ENCODE measurements at regions not wholly inside any gene's neighbourhood (a gene's known extent, or its start where the extent isn't known, plus 50 kb on each side); places are given as distances from the start of the nearest gene placed in this dataset.

DNA sequence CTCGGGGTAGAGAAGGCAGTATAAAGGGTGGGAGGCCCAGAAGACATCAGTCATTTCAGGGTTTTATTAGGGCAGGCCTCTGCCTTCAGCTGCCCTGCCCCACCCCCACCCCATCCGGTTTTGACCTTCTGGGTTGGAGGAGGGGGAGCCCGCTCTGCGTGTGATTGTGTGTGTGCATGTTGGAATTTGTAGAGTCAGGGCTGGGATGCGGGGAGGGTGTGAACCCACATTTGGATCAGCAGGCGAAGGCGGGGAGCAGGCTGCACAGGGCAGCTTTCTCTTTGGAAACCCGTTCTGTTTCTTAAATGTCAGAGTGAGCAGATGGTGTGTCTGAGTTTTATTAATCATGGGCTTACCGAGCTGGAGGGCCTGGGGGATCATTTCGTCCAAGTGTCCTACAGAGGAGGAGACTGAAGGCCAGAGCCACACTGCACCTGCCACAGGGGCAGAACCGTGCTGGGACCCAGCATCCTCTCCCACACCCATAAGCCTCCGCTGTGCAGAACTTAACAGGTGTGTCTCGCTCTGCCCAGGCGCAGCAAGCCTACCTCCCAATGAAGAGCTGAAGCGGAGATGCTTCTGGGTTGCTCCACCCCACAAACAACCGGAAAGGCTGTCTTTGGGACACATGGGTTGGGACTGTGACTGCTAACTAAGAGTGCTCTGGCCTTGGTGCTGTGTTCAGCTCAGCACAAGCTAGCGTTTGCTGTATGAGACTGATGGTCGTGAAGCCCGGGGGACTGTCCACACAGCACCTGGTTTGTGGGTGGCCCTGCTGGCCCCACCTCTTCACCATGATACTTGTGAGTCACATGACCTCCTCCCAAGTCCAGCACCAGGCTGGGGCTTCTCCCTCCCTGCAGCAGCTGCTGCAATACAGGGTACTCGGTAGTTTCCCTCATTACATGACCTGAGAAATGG lies 70.9 kb upstream of the GSE1 start:
- no peak for DNase-seq (ENCODE audit: low read depth in 2 of 2)

DNA sequence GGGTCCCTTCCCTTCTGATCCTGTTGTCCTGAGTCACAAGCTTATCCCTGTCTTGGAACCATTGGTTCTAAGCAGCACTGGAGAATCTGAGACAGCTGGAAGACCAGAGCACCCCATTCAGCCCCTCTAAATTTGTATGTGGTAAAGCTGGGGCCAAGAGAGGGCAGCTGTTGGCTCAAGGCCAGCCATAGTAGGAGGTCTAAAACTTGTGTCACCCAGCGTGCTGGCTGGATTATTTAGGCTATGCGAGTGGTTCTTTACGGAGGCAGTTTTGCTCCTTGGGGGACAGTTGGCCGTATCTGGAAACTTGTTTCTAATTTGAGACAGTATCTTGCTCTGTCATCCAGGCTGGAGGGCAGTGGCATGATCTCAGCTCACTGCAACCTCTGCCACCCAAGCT lies 69.6 kb upstream of the GSE1 start:
- DNase-seq (ENCODE audit: low read depth in 2 of 2), result no peak

DNA sequence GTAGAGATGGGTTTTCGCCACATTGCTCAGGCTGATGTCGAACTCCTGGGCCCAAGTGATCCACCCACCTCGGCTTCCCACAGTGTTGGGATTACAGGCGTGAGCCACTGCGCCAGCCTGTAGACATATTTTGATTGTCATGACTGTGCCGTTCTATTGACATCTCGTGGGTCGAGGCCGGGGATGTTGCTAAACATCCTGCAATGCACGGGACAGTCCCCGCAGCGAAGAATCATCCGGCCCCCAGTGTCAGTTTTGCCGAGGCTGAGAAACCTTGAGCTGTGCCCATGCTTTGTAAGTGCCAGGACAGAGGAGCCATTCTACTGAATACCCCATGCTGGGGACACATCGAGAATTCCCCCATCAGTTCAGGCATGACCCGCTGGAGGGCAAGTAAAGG lies 69.1 kb upstream of the GSE1 start:
- no peak for DNase-seq (ENCODE audit: low read depth in 2 of 2)

DNA sequence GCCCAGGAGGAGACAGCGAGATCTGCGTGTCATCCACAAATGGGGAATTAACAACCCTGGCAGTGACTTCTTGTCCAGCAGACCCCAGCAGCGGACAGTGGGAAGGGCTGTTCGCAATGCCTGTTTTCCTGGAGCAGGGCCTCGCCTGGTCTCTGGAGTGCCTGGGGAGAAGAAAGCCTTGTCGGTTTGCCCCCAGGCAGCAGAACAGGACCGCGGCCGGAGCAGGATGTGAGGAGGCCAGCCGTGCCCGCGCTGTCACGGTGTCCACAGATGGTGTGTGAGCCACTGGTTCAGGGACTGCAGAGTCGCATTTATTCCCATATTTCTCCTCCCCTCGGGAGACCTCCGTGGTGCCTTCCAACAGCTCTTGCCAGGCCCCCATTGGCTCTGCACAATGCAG lies 68.5 kb upstream of the GSE1 start:
- no peak for DNase-seq (ENCODE audit: low read depth in 2 of 2)

DNA sequence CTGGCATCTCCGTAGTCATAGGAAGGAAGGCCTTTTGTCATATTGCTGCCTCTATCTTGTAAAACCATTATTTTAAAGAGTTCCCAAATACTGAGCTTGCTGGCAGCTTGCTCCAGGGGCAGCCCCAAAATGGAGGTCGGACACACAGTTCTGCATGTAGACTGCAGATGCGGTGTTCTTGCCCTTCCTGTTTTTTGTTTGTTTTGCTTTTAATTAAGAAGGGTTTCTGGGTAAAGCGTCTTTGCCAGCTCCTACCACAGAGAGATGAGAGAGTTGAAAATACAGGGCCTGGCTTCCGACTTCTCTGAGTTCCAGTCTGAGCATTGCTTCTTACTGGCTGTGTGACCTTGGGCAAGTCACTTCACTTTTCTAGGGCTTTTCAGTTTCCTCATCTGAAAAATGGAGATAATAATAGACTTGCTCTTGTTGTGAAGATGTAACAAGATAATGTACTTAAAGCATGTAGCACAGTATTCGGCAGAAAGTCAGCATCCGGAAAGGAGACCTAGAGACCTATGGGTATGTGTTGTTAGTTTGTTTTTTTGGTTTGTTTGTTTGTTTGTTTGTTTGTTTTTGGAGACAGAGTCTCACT lies 67.8 kb upstream of the GSE1 start:
- DNase-seq (ENCODE audit: low read depth in 2 of 2), result no peak

DNA sequence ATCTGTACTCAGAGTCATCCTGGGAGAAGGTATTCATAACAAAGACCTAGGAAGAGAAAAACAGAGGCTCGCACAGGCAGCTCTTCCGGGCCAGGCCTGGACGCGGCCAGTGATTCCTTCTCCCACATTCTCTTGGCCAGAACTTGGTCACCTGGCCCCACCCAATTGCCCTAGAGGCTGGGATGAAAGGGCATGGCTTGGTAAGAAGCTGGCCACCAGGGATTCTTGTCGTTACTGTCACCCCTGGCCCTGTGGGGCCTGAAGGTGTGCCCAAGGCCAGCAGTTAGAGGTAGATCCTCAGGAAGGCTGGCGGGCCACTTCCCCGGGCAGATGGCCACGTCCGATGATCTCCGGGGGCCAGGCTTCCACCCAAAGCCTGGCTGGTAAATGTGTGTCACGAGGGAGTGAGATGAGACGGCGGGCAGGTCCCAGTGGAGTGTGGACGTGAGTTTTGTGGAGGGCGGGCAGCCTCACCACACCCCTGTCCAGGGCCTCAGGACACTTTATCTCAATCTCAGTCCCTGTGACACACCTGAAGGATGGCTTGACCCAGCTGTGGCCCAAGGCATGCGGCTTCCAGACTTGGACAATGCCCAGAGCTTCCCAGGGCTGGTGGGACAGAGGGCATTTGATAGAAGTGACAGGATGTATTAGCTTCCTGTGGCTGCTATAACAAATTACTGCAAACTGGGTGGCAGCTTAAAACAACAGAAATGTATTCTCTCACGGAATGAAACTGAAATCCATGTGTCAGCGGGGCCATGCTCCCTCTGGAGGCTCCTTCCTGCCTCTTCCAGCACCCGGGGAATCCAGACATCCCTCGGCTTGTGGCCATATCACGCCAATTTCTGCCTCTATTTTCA lies 66.3 kb upstream of the GSE1 start:
- DNase-seq (ENCODE audit: low read depth in 2 of 2), result no peak

DNA sequence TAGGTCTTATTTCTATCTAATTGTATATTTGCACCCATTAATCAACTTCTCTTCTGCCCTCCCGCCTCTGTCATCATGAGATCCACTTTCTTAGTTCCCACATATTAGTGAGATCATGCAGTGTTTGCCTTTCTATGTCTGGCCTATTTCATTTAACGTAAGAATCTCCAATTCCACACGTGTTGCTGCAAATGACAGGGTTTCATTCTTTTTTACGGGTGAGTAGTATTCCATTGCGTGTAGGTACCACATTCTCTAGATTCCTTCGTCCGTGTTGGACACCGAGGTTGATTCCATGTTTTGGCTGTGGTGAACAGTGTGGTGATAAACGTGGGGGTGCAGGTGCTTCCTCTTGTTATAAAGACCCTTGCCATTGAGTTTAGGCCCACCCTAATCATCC lies 64.7 kb upstream of the GSE1 start:
- DNase-seq (ENCODE audit: low read depth in 2 of 2), result no peak

DNA sequence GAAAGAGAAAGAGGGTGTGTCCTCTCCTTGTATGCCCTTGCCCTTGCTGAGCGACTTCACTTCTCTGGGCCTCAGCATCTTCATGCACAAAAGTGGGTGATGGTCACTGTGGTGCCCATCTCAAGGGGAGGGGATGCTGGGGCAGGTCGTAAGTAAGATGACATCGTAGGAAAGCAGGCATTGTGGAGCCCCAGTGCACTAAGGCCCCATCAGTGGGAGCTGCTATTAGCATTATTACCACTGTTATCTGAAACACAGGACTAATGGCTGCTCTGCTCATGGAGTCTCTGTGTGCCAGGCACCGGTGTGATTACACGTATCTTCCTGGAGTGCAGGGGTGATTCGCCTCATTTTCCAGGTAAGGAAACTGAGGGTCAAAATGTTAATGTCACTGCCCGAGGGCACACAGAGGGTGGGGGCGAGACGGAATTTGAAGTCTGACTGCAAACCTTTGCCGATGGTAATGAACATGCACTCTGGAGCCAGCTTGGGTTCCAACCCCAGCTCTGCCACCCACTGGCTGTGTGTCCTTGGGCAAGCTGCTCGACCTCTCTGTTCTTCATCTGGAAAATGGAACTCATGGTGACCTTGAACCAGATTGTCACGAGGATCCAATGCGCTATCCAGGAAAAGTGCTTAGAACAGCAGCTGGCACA lies 63.2 kb upstream of the GSE1 start:
- DNase-seq (ENCODE audit: low read depth in 2 of 2), result no peak

DNA sequence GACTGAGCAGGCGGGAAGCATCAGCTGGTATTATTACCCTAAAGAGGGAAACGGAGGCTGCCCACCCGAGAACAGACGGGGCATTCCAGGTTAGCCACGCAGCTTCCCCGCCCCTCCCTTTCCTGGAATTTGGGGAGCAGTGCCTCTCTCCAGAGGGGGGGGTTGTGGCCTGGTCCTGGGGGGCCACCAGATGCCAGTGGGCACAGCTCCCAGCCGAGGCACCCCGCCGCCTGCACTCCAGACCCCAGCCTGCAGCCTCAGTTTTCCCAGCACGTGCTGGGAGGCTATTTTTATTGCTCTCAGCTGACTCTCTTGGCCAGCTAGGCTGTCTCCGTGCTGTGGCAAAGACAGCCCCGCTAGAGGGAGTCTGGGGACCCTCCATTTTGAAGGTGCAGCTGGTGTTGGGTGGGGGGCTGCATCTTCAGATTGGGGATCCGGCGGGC lies 62.7 kb upstream of the GSE1 start:
- no peak for DNase-seq (ENCODE audit: low read depth in 2 of 2)

DNA sequence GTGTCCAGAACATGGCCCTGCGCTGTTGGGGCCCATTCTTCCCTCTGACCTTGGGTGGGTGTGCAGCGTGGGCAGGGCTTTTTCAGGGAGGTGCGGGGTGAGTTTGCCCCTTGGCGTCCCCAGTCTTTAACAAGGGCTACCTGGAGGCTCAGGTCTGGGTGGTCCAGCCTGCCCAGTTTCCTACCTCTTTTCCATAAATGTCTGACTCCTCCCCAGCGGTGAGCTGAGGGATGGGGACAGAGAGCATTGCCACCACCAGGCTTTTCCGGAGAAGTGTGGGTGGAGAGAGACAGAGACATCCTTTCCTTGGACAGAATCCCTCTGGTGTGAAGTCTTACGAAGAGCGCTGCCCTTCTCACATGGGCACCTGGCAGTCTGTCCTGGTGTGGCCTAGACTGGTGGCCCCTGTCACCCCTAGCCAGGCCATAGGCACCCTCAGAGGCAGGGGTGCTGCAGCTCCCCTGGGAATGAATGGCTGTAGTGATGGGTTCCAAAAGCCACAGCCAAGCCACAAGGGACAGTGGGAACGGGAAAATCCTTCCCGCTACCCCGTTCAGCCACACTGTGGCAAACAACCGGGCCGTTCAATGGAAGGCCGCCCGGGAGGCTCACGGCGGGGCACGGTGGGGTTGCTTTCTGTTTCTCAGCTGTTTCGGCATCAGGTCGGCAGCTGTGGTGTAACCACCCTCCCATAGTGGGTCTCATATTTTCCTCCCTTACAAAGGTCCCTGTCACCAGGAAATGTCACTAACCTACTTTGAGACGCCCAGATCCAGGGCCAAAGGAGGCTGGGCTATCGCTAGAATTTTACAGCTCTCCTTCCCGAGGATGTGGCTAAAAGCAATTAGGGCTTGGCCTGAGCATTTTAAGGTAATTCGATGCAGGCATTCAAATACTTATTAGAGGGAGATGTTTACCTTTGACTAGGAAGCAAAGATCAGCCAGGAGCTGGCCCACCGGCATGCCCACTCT lies 61.9 kb upstream of the GSE1 start:
- DNase-seq (ENCODE audit: low read depth in 2 of 2), result no peak

DNA sequence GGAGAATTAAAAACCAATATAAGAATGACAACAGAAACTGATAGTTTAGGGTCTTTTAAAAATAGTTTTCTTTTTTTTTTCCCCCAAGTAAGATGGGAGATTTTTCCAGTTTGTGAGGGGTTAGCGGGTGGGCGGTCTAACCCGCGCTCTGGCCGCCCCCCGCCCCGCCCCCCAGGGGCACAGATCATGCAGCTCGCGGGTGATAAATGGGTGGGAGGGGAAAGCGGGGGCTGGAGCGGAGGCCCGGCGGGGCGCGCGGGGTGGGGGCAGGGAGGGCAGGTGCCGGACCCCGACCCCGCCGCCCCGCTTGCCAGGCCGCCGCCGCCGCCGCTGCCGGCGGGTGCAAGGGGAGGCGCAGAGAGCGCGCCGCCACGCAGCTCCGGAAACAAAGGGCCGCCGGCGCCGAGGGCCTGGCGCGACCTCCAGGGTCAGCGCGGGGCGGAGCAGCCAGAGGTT lies 60.1 kb upstream of the GSE1 start:
- DNase-seq (ENCODE audit: low read depth in 2 of 2), result no peak

DNA sequence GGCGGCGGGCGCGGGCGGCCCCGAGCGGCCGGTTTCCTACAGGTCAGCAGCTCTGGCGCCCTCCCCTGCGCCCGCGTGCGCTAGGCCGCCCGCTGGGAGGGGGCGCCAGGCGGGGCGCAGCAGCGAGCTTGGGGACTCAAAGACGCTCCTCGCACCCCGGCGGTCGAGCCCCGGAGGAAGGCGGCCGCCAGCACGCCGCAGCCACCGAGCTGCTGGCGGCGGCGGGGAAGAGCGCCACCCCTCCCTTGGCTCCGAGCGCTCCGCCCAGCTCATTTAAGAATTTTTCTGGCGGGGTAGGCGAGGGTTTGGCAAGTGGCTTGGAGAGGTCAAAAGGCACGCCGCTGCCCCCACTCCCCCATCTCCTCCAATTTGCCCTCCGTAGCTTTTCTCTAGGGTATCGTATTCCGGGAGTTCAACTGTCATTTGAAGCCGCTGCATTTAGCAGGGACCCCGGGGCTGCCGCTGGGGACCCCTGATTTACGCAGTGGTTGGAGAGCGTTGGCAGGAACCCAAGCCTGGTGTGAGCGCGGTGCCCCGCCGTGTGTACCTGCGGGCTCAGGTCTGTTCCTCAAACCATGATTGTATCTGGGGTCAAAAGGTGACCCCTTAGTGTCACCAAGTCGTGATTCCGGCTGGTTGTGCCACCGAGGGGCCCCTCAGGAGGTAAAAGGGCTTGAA lies 59.5 kb upstream of the GSE1 start:
- peak in 1 of 2 donors; percentile 25 for DNase-seq (ENCODE audit: low read depth in 2 of 2)

DNA sequence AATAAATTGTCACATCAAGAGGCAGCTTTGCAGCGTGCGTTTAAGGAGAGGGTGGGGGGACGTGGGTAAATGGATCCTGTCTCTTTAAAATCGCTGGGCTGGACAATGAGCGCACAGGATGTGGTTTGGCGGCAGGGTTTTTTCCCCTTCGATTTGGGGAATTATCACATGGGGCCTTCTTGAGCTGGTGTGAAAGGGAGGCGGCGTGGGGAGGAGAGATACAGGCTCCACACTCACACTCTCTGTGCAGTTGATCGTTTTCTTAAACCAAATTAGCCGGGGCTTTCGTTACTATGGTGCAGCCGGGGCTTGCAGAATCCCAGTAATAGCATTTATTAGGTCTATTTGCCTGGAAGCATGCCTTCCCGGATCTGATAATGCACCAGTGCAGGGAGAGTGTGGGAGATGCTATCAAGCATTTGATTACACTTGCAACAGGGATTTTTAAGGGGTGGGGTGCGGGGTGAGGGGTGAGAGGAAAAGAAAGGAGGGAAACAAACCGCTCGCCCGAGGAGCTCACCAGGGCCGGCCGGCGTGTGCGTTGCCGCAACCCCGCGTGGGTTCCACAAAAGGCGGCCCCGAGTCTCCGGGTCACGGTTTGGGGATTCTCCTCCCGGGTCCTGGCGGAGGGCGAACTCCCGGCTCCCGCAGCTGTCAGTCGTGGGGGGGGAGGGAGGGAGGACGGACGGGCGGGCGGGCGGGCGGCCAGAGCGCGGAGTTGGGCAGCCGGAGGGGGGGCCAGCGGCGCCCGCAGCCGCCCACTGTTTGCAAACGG lies 58.8 kb upstream of the GSE1 start:
- DNase-seq (ENCODE audit: low read depth in 2 of 2), result peak; percentile 59 to 65

DNA sequence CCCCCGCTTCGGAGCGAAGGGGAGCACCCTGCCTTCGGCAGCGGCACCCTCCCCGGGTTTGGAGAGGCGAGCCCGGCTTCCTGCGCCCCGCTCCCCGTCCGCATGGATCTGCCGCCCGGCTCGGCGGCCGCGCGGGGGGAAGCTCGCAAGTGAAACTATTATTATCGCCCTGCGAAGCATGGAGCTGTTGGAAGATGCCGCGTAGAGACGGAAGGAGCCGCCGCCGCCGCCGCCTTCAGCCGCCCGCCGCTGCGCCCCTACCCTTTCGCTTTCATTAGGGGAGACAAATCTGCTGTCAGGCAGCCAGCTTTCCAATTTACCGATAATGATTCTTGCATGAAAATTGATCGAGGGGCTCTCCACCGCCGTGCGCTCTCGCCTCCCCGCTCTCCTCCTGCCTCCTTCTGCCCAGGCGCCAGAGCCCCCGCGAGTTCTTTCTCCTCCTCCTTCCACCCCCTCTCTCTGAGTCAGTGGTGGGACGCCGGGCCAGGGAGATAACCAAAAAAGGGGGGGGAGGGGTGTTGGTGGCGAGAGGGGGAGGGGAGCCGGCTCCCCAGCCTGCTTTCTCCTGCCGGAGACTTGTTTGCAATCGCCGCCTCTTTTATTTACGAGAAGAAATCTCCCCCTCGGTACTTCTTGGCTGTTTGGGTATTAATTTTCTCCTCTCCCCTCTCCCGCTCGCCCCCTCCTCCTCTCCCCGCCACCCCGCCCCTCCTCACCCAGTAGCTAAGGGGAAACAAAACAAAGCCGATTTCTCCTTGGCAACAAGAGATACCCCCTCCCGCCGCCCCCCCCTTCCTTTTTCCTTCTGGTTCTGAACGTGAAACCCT lies 58.0 kb upstream of the GSE1 start:
- peak; percentile 42 to 46 for DNase-seq (ENCODE audit: low read depth in 2 of 2)

DNA sequence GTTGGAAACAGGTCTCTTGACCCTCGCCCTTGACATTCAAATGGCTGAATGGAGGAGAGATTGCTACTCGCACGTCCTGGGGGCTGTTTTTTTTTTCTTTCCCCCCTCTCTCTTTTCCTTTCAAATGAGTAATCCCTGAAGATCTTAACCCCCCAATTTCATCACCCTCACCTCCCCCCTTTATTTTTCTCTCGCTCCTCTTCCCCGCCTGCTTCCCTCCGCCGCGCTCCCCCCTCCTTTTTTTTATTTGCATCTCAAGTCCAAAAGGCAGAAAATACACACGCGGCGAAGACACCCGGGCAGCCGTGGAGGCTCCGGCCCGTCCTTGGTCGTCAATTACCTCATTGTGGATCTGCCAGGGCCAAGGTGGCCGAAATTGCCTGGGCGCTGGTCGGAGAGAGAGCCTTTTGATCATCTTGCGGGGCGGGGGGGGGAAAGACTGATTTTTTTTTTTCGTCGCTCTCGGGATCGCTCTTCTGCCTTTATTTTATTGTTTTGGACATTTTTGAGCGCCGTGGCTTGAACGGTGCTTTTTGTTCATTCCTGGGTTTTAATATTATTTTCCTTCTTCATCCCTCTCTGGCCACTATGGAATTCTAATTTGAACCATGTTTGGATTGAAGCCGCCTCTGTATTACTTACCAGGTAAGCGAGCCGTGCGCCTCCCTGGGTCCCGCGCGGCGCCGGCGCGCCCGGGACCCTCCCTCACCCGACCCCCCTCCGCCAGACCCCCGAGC lies 57.2 kb upstream of the GSE1 start:
- no peak for DNase-seq (ENCODE audit: low read depth in 2 of 2)

DNA sequence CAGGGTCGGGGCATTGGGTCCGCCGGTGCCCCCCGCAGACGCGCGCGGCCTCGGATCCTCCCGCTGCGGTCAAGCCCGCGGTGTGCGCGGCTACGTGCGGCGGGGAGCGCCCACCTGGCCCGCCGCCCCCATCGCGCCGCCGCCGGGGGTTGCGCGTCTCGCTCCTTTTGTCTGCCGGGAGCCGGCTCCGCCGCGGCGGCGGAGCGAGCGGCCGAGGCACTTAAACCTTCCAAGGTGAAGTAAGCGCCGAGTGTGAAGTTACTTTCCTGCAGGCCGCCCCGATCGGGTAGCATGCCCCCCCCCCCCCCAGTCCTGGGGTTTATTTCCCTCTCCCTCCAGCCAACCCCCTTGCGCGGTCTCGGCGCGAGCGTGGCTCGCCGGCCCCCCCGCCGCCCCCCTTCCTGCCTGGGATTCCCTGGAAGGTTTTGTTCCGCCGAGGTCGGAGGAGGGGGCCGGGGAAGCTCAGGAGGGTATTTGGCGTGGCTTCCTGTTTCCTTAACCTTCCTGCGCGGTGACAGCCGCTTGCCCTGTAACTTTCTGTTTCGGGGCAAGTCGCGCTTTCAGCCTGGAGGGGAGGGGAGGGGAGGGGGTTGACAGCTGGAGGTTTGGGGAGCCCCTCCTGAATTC lies 56.6 kb upstream of the GSE1 start:
- peak in 1 of 2 donors; percentile 45 for DNase-seq (ENCODE audit: low read depth in 2 of 2)
